ENCODE measurements at regions not wholly inside any gene's neighbourhood (a gene's known extent, or its start where the extent isn't known, plus 50 kb on each side); places are given as distances from the start of the nearest gene placed in this dataset.

DNA sequence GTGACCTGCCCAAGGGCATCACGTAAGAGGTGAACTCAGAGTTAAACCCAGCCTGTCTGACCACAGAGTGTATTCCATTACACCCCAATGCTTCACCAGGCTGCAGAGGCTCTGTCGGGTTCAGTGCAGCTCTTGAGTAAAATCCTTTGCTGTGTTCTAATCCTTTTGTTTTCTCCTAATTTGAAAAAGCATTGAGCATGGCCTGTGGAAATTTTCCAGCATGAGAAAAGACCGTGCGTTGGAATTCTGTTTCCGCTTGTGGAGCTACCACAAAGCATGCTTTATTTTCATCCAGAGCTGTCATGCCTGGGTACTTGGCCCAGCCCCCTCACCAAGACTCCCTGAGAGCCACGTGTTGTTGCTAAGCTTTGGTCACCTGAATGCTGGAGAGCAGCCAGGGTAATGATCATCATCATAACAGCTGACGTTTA is 317.6 kb downstream of the PRDM2 start:
- peak overlapping the region; percentile 31 for H2AFZ ChIP-seq (ENCODE audit: low read length)

DNA sequence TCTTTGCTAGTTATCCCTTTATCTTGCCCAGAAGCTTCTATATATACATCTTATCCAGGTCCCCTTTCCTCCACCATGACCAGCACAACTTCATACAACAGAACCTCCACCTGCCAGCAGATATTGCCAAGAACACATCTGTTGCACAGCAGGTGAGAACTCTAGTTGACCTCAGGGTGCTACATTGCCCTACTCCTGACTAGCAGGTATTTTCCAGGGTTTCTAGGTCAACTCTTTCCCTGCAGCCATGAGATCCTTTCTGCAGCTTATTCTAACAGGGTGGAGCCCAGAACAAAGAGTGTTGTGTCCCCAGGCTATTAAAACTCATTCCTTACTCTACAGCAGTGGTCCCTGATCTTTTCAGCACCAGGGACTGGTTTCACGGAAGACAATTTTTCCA is 319.5 kb downstream of the PRDM2 start:
- Histone ChIP-seq H3F3A (ENCODE audit: low read length, unreplicated experiment) (no peaks in the 10 kb centered on the region), H3K79me2 (ENCODE audit: low read length) (no peaks in the 10 kb centered on the region), H3K9ac (ENCODE audit: low read length) (no peak overlapping the region), H3K9me3 (ENCODE audit: low read length) (no peaks in the 10 kb centered on the region), H3K27ac (ENCODE audit: low read length) (no peak overlapping the region), H3K27me3 (ENCODE audit: low read length) (0 out of 2 replicates have a peak, but pooled peaks cover 4% of the 10 kb centered on the region), H3K4me3 (ENCODE audit: low read length) (no peak overlapping the region), H2AFZ (ENCODE audit: low read length) (no peak overlapping the region), H3K36me3 (ENCODE audit: low read depth, low read length) (no peaks in the 10 kb centered on the region), H4K20me1 (ENCODE audit: low read length) (no peaks in the 10 kb centered on the region), H3K9me2 (replicated peaks; ENCODE audit: low read length) (no peaks in the 10 kb centered on the region), H3K4me1 (ENCODE audit: insufficient read depth, low read length) (peaks cover 10% of the 10 kb centered on the region; the same call in 1 of the 2 replicates), H3K4me2 (ENCODE audit: low read length) (no peak overlapping the region)
- ChIA-PET POLR2A (ENCODE audit: unreplicated experiment) (no interaction called here), CTCF (no interaction called here)
- TF ChIP-seq EZH2phosphoT487 (IDR thresholded peaks at IDR 0.05; ENCODE audit: borderline replicate concordance, low read length) (no peak), EZH2 (IDR thresholded peaks at IDR 0.05; ENCODE audit: low read length, unreplicated experiment) (no peak), CTCF (conservative IDR thresholded peaks at IDR 0.05; ENCODE audit: low read depth, low read length) (no peak)
- DNase-seq (no peak), ATAC-seq (no peak)
- intact Hi-C loops (cut with micrococcal nuclease): no loop called here
- BruUV-seq (replicated peaks): no TSS peak

More for the DNA sequence above, 317.6 kb downstream of the PRDM2 start:
- no TSS peak for BruUV-seq (replicated peaks)
- Histone ChIP-seq H3F3A (ENCODE audit: low read length, unreplicated experiment) (no peaks in the 10 kb centered on the region), H3K36me3 (ENCODE audit: low read depth, low read length) (no peaks in the 10 kb centered on the region), H3K79me2 (ENCODE audit: low read length) (no peaks in the 10 kb centered on the region), H3K9me3 (ENCODE audit: low read length) (no peaks in the 10 kb centered on the region), H3K4me3 (ENCODE audit: low read length) (no peak overlapping the region), H3K9me2 (replicated peaks; ENCODE audit: low read length) (no peaks in the 10 kb centered on the region), H3K4me1 (ENCODE audit: insufficient read depth, low read length) (peaks cover 10% of the 10 kb centered on the region; the same call in 1 of the 2 replicates), H3K9ac (ENCODE audit: low read length) (no peak overlapping the region), H3K4me2 (ENCODE audit: low read length) (peak overlapping the region; percentile 34), H3K27me3 (ENCODE audit: low read length) (peaks cover 19% of the 10 kb centered on the region; the same call in 1 of the 2 replicates), H3K27ac (ENCODE audit: low read length) (no peak overlapping the region), H4K20me1 (ENCODE audit: low read length) (no peaks in the 10 kb centered on the region)
- intact Hi-C loops (cut with micrococcal nuclease): no loop called here
- CTCF ChIA-PET: no interaction called here
- no peak for TF ChIP-seq CTCF (conservative IDR thresholded peaks at IDR 0.05; ENCODE audit: low read depth, low read length)
- ATAC-seq (no peak), DNase-seq (peak; percentile 26)
- POLR2A ChIA-PET (ENCODE audit: unreplicated experiment): no interaction called here

- intact Hi-C loops (cut with micrococcal nuclease): no loop called here
- H2AFZ ChIP-seq (ENCODE audit: low read length): no peak overlapping the region
- TF ChIP-seq CTCF (conservative IDR thresholded peaks at IDR 0.05; ENCODE audit: low read depth, low read length) (no peak), EZH2 (IDR thresholded peaks at IDR 0.05; ENCODE audit: low read length, unreplicated experiment) (no peak), EZH2phosphoT487 (IDR thresholded peaks at IDR 0.05; ENCODE audit: borderline replicate concordance, low read length) (no peak)
- DNase-seq (no peak), ATAC-seq (no peak)
- no peaks in the 10 kb centered on the region for H3K9me3 ChIP-seq (ENCODE audit: low read length)
- no peak overlapping the region for H3K4me2 ChIP-seq (ENCODE audit: low read length)
- no peaks in the 10 kb centered on the region for H3K9me2 ChIP-seq (replicated peaks; ENCODE audit: low read length)
- 0 out of 2 replicates have a peak, but pooled peaks cover 1% of the 10 kb centered on the region for H3K27me3 ChIP-seq (ENCODE audit: low read length)
- no peak overlapping the region for H3K4me3 ChIP-seq (ENCODE audit: low read length)
- no TSS peak for BruUV-seq (replicated peaks)
- POLR2A ChIA-PET (ENCODE audit: unreplicated experiment): no interaction called here
- no peaks in the 10 kb centered on the region for H3K79me2 ChIP-seq (ENCODE audit: low read length)
- no peak overlapping the region for H3K9ac ChIP-seq (ENCODE audit: low read length)
- no peaks in the 10 kb centered on the region for H4K20me1 ChIP-seq (ENCODE audit: low read length)
- CTCF ChIA-PET: no interaction called here
- H3K27ac ChIP-seq (ENCODE audit: low read length): no peak overlapping the region
- H3K36me3 ChIP-seq (ENCODE audit: low read depth, low read length): no peaks in the 10 kb centered on the region
- H3F3A ChIP-seq (ENCODE audit: low read length, unreplicated experiment): no peaks in the 10 kb centered on the region
- H3K4me1 ChIP-seq (ENCODE audit: insufficient read depth, low read length): peaks cover 10% of the 10 kb centered on the region; the same call in 1 of the 2 replicates
Measured at GRCh38 chr1:14020006-14020405, 320.0 kb downstream of the PRDM2 start.
